GM19328 (cell line): ENCODE measurements at regions not wholly inside any gene's neighbourhood (a gene's known extent, or its start where the extent isn't known, plus 50 kb on each side); places are given as distances from the start of the nearest gene placed in this dataset.

Experiments used
- ATAC-seq: cut with Tn5 transposase; IDR thresholded peaks from one replicate; pipeline ENCODE4 v1.9.1; 2021; ENCODE audit warnings: mild to moderate bottlenecking, moderate library complexity; ENCODE audit not compliant: unreplicated experiment

- ATAC-seq: no peak
Observed at GRCh38 chr5:167699432-167699831, 592.0 kb upstream of the WWC1 start.

GRCh38 chr5:167701051-167701450 lies 590.4 kb upstream of the WWC1 start:
- no peak for ATAC-seq

DNA sequence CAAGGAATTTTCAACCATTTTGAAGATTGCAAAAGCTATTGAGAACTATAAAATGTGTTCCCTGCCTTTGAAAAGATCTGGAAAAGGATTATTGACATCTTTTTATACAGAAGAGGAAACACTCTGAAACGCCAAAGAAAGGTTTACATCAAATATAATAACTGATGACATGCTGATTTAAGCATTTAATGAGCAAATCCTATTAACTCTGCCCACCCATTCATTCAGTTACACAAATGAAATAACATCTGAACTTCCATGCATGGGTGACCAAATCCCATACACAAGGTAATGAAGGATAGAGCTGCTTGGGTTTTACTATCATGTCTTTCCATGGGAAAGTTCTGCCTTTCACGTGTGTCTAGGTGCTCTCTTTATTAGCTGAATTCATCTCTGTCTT lies 589.4 kb upstream of the WWC1 start:
- no peak for ATAC-seq

DNA sequence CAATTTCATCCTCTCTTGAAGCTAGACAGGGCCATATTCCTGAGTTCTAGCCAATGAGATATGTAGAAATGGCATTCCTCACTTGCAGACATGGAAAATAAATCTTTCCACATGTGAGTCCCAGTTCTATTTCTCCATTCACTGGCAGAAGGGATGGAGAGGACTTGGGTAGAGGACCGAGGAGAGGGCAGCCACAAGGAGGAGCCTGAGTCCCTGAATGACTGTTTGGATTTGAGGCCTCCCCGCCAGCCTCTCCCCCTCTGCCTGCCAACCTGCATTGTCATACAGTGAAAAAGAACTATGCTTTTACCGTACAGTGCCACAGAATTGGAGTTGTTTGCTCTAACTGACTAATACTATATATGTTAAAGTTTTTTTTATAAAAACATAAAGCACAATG lies 583.0 kb upstream of the WWC1 start:
- ATAC-seq: no peak

DNA sequence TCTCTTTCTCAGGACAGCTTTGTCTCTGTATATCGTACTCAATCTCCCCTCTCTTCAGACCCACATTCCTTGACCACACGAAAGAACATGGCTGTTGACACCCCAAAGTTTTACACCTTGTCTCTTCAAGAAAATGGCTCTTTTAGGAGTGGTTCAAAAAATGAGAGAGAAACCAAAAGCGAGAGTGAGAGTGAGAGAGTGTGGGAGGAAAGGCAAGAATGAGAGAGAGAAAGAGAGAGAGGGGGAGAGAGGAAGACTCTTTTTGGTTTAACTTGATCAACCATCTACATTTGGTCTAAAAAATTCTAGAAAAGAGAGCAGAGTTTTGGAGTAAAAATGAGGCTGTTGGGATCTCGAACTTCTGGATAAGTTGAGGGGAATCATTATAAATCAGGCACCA lies 581.8 kb upstream of the WWC1 start:
- no peak for ATAC-seq

DNA sequence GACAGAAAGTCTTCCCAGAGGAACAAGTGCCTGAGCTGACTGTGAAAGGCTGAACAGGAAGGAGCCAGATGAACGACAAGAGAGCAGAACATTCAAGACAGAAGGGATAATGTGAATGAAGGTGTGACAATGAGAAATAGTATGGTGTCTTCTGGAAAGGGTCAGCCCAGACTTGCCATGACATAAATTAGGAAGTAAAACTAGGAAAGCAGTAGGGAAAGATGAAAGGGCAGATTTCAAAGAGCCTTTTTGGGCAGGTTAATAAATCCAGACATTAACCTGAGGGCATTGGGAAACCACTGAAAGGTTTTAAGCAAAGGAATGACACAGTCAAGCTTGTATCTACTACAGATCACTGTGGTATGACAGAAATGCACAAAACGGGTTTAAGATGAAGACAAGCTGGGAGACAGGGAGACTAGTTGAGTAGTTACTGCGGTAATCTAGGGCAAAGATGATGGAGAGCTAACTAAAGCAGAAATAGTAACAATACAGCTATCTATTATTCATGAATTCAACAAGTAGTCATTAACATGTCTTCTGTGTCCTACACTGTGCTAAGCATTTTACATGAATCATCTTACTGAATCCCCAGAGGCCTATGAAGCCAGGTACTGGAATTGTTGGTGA lies 580.9 kb upstream of the WWC1 start:
- ATAC-seq: no peak

DNA sequence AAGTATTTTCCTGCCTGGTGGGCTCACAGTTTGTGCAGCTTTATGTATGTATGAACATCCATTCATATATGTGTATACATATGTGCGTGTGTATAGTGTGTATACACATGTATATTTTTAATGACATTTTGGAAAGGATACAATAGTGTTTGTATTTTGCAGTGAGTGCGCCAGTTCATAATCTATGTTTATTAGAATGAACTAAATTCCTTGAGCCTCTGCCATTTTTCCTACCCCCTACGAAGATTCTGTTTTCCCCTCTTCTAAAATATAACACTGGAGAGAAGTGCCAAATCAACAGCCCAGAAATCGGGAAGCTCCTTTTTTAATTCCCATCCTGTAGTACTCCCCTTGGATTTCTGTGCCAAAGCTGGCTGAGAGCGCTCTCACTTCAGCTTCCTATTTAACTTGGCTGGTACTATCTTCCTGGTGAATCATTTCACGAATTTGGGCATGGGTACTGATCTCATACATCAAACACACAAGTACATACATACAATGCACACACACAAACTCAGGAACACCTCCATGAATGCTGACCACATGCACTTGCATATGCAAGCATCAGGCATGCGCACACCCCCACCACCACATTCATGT lies 578.4 kb upstream of the WWC1 start:
- ATAC-seq: no peak

DNA sequence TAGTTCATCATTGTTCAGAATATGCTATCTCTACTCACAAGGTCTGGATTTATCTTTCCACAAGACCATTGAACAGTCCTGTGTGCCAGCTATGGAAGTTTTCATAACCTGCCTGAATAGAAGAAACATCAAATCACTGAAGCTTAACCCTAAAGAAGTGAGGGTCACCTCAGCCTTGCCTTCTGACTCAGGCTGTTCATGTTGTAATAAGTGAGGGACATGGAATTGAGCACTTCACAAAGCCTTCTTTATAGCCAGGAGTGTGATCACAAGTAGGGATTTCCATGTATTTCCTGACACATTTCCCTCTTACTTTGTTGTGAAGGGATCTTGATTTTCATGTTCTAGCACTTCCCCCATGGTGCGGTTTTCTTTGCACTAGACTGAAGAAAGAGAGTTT lies 577.5 kb upstream of the WWC1 start:
- no peak for ATAC-seq

GRCh38 chr5:167716126-167716775 lies 575.2 kb upstream of the WWC1 start:
- no peak for ATAC-seq

- no peak for ATAC-seq
Observed at GRCh38 chr5:167720259-167720658, 571.2 kb upstream of the WWC1 start.

GRCh38 chr5:167720676-167721260 lies 570.7 kb upstream of the WWC1 start:
- no peak for ATAC-seq

DNA sequence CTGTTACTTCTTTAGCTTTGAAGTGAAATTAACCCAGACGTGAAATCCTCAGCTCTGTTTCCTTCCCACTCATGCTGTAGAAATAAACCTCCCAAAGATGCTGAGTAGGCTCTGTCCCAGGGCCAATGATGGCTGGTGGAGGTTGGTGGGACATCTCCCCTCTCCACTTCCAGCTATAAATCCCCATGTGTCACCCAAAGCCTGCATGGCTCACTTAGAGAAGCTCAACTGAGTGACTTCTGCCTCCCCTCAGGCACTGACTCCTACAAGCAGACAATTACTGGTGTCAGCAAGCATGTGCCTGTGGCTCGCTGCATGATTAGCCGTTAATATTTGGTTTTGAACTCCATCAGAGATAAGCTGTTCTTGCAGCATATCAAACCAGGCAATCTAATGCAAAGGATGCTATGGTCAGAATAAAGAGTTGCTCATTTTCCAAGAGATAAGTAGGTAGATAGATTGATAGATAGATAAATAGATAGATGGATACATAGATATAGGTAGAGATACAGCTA lies 569.5 kb upstream of the WWC1 start:
- ATAC-seq: no peak

DNA sequence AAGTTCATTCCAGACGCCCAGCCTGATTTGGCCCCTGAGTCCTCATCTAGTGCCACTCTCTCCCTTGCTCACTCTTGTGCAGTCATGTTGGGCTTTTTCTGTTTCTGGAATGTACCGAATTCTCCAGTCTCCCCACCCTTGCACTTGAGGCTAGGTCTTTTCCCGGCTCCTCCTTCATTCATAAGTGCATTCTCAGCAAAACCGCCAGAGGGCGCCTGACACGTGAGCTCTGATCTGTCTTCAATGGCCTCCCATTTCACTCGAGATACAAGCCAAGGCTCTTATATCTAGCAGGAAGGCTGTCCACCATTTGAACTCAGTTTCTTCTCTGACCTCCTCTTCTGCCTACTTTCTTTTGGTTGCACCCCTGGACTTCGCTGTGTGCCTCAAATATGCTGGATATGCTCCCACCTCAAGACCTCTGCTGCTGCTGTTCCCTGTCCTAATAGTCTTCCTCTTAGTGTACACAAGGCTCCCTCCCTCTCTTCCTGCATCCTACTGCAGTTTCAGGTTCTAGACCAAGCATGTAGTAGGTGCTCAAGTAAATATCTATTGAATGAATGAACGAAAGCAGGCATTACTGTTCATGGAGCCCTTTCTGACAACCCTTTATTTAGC lies 568.1 kb upstream of the WWC1 start:
- ATAC-seq: peak; percentile 90

DNA sequence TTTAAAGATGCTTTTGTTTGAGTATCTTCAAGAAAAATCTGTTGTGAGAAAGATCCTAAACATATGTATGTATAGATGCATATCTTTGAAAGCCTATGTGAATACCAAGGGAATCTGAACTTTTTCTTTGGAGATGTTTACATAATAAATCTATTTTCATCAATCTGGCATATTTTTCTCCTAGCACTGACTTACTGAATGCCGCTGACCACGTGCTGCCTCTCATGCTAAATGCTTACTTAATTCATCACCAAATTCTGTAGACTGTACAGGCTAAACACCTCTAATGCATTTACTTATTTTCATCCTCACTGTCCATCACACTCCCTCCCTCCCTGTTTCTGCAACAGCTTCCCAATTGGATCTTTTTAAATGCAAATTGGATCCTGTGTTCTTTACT lies 566.2 kb upstream of the WWC1 start:
- ATAC-seq: no peak

- ATAC-seq: no peak
Observed at GRCh38 chr5:167725741-167726140, 565.7 kb upstream of the WWC1 start.

- no peak for ATAC-seq
Observed at GRCh38 chr5:167726642-167727041, 564.8 kb upstream of the WWC1 start.

- no peak for ATAC-seq
Observed at GRCh38 chr5:167730121-167730520, 561.3 kb upstream of the WWC1 start.

- ATAC-seq: no peak
Observed at GRCh38 chr5:167730656-167731055, 560.8 kb upstream of the WWC1 start.

- no peak for ATAC-seq
Observed at GRCh38 chr5:167731951-167732350, 559.5 kb upstream of the WWC1 start.

- no peak for ATAC-seq
Observed at GRCh38 chr5:167732499-167732898, 558.9 kb upstream of the WWC1 start.

DNA sequence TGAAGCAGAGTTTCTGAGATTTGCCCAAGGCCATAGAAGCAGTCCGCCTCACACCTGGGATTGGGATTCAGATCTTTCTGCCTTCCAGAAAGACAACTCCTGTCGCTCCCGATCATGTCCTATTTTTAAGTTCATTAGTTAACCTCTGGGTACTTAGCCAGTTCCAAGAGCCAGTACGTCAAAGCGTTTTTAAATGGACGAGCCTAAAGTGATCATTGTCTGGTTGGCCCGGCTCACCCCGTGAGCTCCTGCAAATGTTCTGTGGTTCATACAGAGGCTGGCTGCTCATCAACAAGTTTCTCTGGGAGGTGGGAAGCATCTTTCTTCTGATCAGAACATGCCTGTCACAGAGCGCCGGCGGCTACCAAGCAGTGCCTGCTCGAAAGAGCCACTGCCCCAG lies 554.5 kb upstream of the WWC1 start:
- ATAC-seq: no peak
